GM21576 (cell line): ENCODE measurements at regions not wholly inside any gene's neighbourhood (a gene's known extent, or its start where the extent isn't known, plus 50 kb on each side); places are given as distances from the start of the nearest gene placed in this dataset.
A peak's percentile ranks its signal among the peaks of the same experiment; 100 is the strongest.

Experiments used
- ATAC-seq: cut with Tn5 transposase; IDR thresholded peaks from one replicate; pipeline ENCODE4 v1.9.1; 2021; ENCODE audit warnings: mild to moderate bottlenecking, moderate library complexity; ENCODE audit not compliant: unreplicated experiment

DNA sequence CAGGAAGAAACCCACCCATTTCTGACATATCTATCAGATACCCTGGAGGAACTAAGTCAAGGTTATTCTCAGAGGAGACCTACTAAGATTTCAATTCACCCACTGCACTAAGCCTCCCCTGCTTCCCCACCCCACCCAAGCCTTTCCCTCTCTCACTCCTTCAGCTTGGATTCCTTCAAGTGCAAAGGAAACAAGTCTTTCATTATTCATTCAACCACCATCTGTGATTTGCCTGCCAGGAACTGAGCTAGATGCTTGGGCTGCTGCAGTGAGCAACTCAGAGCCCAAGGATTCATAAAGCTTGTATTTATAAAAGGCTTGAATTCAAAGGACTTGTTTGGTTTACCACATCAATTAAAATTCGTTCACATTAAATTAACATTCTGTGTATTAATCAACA is 161.3 kb downstream of the GXYLT1 start:
- ATAC-seq, result no peak

DNA sequence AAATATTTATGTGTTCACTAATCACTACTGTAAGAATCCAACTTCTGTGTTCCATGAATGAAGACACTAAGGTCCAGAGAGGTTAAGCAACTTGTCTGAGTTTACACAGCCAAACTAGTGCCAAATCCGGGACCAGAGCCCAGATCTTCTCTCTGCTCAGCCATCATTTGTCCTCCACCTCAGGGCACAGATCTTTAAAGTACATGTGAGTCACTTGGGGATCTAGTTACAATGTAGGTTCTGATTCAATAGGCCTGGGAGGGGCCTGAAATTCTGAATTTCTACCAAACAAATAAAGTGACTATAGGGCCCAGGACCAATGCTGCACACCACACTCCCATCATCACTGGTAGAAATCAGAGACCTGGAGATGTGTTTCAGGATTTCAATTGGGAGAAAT is 162.9 kb downstream of the GXYLT1 start:
- no peak for ATAC-seq

- ATAC-seq, result no peak
Measured at GRCh38 chr12:41981013-41981412, 163.7 kb downstream of the GXYLT1 start.

DNA sequence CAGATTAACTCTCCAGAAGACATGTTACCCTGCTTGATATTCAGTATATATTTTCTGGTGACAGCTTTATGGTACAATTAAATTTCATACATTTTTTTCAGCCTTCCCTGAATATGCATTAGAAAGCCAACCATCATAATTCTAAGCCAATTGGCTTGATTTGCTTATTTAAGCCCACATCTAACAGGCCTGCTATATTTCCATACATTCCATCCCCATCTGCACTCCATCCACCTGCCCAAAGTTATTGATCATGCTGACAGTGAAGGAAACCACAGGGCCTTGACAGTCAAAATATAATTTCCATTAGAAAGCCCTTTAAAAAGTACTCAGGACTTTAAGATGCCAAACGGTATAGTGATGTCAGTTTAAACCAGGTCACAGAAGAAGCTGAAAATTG is 164.3 kb downstream of the GXYLT1 start:
- no peak for ATAC-seq

DNA sequence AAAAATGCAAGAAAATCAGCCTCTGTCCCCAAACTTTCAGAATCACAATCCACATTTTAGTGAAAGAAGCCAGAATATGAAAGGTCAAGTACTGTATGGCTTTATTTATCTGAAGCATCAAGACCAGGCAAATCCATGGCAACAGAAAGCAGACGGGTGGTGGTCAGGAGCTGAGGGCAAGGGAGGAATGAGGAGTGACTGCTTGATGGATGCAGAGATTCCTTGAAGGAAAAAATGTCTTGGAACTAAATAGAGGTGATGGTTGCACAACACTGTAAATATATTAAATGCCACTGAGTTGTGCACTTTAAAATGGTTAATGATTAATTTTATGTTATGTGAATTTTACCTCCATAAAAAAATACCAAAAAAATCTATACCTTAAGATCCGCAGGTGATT is 165.1 kb downstream of the GXYLT1 start:
- ATAC-seq, result no peak

GRCh38 chr12:41972598-41972997 is 172.1 kb downstream of the GXYLT1 start:
- ATAC-seq, result no peak

DNA sequence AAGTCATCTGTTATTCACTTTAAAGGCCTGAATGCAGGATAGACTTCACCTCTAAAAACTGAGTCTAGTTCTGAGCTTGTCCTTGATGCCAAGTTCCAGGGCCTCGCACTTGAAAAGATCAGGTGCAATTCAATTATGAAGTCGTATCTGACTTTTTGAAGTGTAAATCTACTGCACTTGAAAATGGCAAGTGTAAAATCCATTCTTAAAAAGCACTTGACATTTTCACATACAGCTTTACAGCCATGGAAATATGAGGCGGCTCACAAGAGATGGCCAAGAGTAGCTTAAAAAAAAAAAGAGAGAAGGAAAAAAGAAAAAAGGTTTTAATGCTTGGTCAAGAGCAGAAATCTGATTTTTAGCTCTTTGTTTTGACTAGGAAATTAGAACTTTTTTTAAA is 172.5 kb downstream of the GXYLT1 start:
- no peak for ATAC-seq

- ATAC-seq, result no peak
Measured at GRCh38 chr12:41970744-41971143, 173.9 kb downstream of the GXYLT1 start.

DNA sequence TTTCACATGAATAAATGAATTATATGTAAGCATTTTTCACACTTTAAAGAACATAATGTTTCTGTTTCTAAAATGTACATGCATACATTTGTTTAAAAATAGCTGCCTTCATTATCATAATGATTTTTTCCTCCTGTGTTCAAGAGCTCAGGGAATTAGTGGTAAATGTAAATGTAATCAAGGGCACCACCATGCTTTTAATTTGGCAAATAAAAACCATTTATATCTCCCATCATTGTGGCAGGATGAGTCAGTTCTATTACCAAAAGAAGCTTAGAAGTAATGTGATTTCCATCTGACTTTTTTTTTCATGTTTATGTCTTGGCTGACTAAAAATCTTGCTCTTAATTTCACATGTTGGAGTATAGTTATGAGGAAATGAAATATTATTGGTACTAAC is 176.1 kb downstream of the GXYLT1 start:
- no peak for ATAC-seq

GRCh38 chr12:41967668-41968500 is 176.8 kb downstream of the GXYLT1 start:
- no peak for ATAC-seq

- ATAC-seq, result no peak
Measured at GRCh38 chr12:41966916-41967315, 177.8 kb downstream of the GXYLT1 start.

GRCh38 chr12:41966001-41966400 is 178.7 kb downstream of the GXYLT1 start:
- ATAC-seq, result no peak

DNA sequence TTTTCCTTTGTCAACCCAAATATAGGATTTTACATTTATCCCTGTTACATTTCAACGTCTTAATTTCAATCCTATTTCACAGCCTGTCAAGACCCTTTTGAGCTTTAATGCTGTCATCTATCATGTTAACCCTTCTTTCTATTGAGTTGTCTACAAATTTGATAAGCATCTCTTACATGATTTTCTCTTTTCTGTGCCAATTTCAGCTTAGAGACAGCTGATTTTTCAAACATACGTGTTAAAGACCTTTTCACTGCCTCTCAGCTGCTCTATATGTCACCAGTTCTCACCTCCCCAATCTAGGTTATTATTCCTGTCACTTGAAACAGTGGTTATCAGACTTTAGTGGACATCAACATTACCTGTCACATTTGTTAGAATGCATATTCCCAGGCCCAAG is 181.3 kb downstream of the GXYLT1 start:
- no peak for ATAC-seq

GRCh38 chr12:41962171-41962572 is 182.5 kb downstream of the GXYLT1 start:
- no peak for ATAC-seq

- no peak for ATAC-seq
Measured at GRCh38 chr12:41959271-41959670, 185.4 kb downstream of the GXYLT1 start.

DNA sequence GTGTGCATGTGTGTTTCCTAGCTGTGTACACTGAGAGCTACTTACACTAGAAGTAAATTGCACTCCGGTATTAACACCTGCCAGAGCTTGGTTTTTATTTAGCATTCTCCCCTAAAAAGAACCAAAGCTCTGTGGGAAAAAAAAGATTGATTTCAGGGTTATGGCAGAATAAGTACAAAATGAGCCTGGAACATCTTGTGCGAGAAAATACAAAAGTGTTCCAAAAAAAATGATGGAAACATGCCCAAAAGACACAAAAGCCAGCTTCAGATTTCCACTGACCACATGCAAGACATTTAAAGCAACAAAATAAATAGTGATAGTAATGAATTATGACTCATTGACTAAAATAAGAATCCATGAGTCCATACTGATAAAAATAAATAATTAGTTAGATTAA is 188.3 kb downstream of the GXYLT1 start:
- ATAC-seq, result no peak

GRCh38 chr12:41950455-41950854 is 194.2 kb downstream of the GXYLT1 start:
- peak; percentile 56 for ATAC-seq

- ATAC-seq, result no peak
Measured at GRCh38 chr12:41946106-41946505, 198.6 kb downstream of the GXYLT1 start.

DNA sequence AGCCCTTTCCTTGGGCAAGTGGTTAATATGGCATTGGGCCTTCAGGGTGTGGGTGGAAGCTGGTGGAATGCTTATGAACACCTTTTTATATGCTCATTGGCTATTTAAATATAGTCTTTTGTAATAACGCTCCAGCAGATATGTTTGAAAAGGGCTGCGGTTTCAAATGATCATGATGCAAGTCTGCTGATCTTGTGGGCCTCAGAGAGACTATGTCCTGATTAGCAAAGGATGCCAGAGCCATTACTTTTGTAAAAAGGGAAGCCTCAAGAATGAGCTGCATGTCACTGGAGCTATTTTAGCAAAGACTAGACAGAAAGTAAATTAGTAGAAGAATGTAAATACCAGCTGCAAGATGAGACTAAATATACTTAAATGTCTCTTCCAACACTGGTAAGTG is 200.5 kb downstream of the GXYLT1 start:
- ATAC-seq, result no peak

DNA sequence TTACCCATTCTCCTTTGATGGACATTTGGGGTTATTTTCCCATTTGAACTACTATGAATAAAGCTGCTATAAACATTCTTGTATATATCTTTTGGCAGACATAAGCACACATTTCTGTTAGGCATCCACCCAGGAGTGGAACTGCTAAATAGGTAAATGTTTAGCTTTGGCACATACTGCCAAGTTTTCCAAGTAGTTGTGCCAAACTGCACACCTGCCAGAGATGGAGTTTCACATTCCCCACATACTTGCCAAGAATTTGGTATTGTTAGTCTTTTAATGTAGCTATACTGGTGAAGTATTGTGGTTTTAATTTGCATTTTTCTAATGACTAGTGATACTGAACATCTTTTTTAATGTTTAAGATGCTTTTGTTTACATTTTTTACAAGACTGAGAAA is 201.0 kb downstream of the GXYLT1 start:
- no peak for ATAC-seq

DNA sequence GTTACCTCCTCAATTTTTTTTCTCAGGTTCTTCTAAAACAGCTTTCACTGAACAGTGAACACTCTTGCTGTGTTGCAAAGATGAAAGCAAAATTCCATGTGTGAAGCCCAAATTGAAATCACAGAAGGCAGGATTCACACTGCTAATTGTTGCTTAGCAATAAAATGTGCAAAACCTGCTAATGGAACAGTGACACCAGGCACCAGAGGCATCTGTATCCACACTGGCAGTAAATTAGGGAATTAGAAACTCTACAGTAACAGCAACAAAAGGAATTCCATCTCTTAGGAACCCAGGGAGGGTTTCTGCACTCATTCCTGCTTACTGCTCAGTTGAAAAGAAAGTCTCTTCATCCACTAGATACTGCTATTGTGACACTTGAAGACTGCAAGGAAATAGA is 202.3 kb downstream of the GXYLT1 start:
- ATAC-seq, result no peak

DNA sequence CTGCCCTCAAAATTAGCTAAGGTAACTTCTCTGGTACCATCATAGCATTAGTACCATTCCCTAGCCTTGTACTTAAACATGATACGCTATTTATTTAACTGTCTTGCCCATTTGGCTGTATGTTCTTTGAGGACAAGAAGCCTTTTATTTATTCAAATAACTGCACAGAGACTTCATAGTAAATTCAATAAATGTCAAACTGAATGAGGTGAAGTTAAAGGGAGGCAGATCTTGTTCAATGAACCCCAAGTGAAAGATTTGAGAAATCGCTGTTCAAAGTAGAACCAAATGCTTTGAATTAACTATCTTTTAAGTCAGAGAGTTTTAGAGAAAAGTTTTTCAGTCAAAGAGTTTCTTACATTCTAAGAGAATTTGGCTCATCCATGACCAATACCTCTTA is 203.6 kb downstream of the GXYLT1 start:
- ATAC-seq, result no peak

- no peak for ATAC-seq
Measured at GRCh38 chr12:41940571-41940970, 204.1 kb downstream of the GXYLT1 start.
